Mucosa of descending colon (tissue), 3 donors: ENCODE measurements at regions not wholly inside any gene's neighbourhood (a gene's known extent, or its start where the extent isn't known, plus 50 kb on each side); places are given as distances from the start of the nearest gene placed in this dataset.

Source experiments
- ATAC-seq: fragments of 200-7000 bp; cut with Tn5 transposase; one replicate; pipeline ENCODE4 v1.9.1; 2020; ENCODE audit warnings: mild to moderate bottlenecking, moderate library complexity
- DNase-seq, 3 donors: peaks; one replicate each; pipeline ENCODE4 v3.0.0-alpha.2; 2020
- H3K36me3 ChIP-seq: fragments of 200-600 bp; one replicate; pipeline ENCODE4 v1.8.0; 2021; ENCODE audit warnings: low read depth, mild to moderate bottlenecking
- H3K4me1 ChIP-seq: fragments of 200-600 bp; one replicate; pipeline ENCODE4 v1.8.0; 2021; ENCODE audit warnings: low read depth, mild to moderate bottlenecking
- H3K4me3 ChIP-seq: fragments of 200-600 bp; one replicate; pipeline ENCODE4 v1.8.0; 2021; ENCODE audit warnings: mild to moderate bottlenecking
- H3K9me3 ChIP-seq: fragments of 200-600 bp; one replicate; pipeline ENCODE4 v1.8.0; 2021; ENCODE audit warnings: mild to moderate bottlenecking
- intact Hi-C, 2 donors: fragments of 100-400 bp; cut with DNase I in 1 of 2; cut with micrococcal nuclease in 1 of 2; formaldehyde crosslinking; loops; one replicate each; pipeline versions ENCODE4 v1.11.0 to v1.11.1; 2022; cut with DNase I, micrococcal nuclease
- TF ChIP-seq, protein P1 (sequence below): fragments of 200-600 bp; IDR thresholded peaks from one replicate; pipeline ENCODE4 v1.8.0; 2022; ENCODE audit warnings: antibody characterized with exemption, mild to moderate bottlenecking
- donor health status: DM: no; HTN: no; CAD: no; lungs with moderate emphysema.
- donor health status: DM: no; HTN: no; CAD: no.
- donor health status: DM: no; HTN: yes; CAD: no.

DNA sequence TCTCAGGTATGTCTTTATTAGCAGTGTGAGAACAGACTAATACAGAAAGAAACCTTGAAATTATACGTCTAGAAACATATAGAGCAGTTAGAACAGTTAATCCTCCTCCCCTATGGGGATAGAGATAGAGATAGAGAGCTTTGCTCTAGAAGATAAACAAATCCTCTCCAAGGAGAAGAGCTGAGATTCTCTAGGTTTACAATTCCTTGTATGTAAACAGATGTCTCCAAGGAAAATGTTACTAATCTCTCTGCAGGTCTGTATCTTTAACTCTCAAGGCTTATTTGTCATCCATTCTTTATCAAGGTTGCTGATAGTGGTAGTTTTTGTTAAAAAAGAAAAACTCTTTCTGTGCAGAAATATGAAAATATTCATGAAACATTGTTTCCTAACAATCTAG lies 282.1 kb upstream of the GIMD1 start:
- Histone ChIP-seq H3K36me3 (no peaks in the 10 kb centered on the region), H3K4me1 (no peaks in the 10 kb centered on the region), H3K4me3 (no peak overlapping the region), H3K9me3 (no peaks in the 10 kb centered on the region)
- no peak for DNase-seq
- TF ChIP-seq, protein P1, sequence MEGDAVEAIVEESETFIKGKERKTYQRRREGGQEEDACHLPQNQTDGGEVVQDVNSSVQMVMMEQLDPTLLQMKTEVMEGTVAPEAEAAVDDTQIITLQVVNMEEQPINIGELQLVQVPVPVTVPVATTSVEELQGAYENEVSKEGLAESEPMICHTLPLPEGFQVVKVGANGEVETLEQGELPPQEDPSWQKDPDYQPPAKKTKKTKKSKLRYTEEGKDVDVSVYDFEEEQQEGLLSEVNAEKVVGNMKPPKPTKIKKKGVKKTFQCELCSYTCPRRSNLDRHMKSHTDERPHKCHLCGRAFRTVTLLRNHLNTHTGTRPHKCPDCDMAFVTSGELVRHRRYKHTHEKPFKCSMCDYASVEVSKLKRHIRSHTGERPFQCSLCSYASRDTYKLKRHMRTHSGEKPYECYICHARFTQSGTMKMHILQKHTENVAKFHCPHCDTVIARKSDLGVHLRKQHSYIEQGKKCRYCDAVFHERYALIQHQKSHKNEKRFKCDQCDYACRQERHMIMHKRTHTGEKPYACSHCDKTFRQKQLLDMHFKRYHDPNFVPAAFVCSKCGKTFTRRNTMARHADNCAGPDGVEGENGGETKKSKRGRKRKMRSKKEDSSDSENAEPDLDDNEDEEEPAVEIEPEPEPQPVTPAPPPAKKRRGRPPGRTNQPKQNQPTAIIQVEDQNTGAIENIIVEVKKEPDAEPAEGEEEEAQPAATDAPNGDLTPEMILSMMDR = no peak
- intact Hi-C loops = no loop called here
- ATAC-seq = no peak

DNA sequence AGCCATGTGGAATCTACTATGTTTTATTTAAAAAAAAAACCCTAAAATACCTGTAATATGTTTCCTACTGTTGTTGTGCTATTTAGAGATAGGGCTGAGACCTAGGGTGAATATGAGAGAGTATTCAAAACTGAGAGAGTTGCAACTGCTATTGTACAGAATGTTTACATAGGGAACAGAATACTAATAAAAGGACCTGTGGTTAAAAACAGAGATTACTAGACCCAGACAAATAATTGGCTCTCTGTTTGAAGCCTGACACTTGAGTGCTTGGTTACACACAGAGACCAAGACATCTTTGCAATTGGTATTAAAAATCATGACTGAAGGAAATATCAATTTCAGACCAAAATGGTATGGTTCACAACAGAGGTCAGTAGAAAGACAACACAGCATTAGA lies 278.9 kb upstream of the GIMD1 start:
- intact Hi-C loops = no loop called here
- ATAC-seq (no peak), DNase-seq (no peak)
- no peaks in the 10 kb centered on the region for H3K36me3 ChIP-seq
- no peaks in the 10 kb centered on the region for H3K9me3 ChIP-seq
- H3K4me3 ChIP-seq = no peak overlapping the region
- TF ChIP-seq, protein P1 = no peak
- H3K4me1 ChIP-seq = no peaks in the 10 kb centered on the region

DNA sequence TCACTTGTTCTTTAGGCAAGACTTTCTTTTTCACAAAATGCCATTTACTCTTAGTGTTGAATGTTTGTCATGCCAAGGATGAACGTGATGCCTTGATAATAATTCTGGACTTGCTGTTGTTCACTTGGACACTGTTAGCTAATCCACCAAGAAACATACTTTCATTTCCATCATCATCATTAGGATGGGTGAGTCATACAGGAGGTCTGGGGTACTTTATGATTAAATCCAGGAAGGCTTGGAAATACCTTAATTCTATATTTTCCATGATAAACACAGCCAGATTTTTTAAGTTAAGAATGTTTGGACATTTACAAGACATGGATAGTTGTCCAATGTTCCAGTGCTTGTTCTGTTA lies 260.7 kb upstream of the GIMD1 start:
- Histone ChIP-seq H3K4me1 (no peaks in the 10 kb centered on the region), H3K36me3 (no peaks in the 10 kb centered on the region), H3K4me3 (no peak overlapping the region), H3K9me3 (no peaks in the 10 kb centered on the region)
- ATAC-seq (no peak), DNase-seq (no peak)
- TF ChIP-seq, protein P1 = no peak
- intact Hi-C loops = no loop called here

DNA sequence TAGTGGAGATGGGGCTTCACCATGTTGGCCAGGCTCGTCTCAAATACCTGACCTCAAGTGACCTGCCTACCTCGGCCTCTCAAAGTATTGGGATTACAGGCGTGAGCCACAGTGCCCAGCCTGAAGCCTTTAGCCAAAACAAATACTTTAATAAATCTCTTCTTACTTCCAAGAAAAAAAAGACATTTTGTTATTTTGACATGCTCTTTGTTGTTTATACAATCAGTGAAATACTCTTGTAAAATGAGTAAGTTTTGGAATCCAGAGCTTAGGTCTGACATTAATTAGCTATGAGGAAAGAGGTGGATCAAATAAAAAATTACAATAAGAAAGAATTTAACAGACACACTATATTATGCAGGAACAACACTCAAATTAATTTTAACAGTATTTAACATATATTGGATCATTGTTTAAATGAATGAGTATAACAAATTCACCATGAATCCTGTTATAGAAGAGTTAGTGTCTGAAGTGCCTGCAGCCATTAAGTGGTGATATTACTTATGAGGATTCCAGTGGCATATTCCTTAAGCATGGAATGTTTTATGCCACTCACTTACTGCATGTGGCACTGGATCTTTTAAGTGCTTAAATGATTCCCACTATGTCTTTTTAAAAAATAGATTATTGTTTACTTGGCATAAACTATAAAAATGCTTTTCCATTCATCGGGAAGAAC lies 260.1 kb upstream of the GIMD1 start:
- H3K4me1 ChIP-seq = no peaks in the 10 kb centered on the region
- no peak for ATAC-seq
- TF ChIP-seq, protein P1 = no peak

DNA sequence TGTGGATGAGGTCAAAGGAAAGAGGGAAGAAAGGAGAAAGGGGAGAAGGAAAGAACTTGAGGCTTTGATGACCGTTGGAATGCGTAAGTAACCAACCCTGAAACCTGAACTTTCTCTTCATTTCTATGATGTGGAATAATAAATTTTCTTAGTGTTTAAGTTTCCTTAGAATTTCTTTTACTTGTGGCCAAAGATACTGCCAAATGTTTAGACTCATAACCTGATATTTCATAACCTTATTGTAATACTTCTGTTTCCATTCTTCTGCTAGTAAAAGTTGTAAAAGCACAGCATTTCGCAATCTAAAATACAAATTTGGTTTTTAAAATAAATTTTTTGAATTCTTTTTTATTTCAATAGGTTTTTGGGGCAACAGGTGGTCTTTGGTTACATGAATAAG lies 258.5 kb upstream of the GIMD1 start:
- Histone ChIP-seq H3K9me3 (no peaks in the 10 kb centered on the region), H3K4me3 (no peak overlapping the region), H3K36me3 (no peaks in the 10 kb centered on the region), H3K4me1 (no peaks in the 10 kb centered on the region)
- DNase-seq (no peak), ATAC-seq (no peak)
- TF ChIP-seq, protein P1 = no peak
- intact Hi-C loops = no loop called here

More for the DNA sequence above, 260.1 kb upstream of the GIMD1 start:
- intact Hi-C loops = no loop called here
- no peak overlapping the region for H3K4me3 ChIP-seq
- no peak for DNase-seq
- H3K9me3 ChIP-seq = no peaks in the 10 kb centered on the region
- no peaks in the 10 kb centered on the region for H3K36me3 ChIP-seq

DNA sequence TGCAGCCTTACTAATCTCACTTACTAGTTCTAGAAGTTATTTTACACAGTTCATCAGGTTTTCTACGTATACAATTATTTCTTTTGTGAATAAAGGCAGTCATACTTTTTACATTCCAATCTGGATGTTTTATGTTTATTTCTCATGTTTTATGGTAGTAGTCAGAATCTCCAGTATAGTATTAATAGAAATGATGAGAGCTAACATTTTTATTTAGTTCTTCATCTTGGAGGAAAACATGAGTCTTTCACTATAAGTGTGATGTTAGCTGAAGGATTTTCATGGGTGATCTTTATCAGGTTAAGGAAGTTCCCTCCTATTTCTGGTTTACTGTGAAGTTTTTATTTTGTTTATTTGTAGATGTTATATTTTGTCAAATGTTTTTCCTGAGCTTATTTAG lies 256.1 kb upstream of the GIMD1 start:
- TF ChIP-seq, protein P1 = no peak

More for the DNA sequence above, 256.1 kb upstream of the GIMD1 start:
- H3K9me3 ChIP-seq = no peaks in the 10 kb centered on the region
- no peak for DNase-seq
- no peaks in the 10 kb centered on the region for H3K4me1 ChIP-seq
- intact Hi-C loops = no loop called here
- H3K4me3 ChIP-seq = no peak overlapping the region
- no peak for ATAC-seq
- no peaks in the 10 kb centered on the region for H3K36me3 ChIP-seq
